Neural progenitor cell (in vitro differentiated cells): ENCODE measurements at regions not wholly inside any gene's neighbourhood (a gene's known extent, or its start where the extent isn't known, plus 50 kb on each side); places are given as distances from the start of the nearest gene placed in this dataset.

Source experiments
- CTCF ChIP-seq: fragments of 200-600 bp; sonication (generic); IDR thresholded peaks from 2 replicates; pipeline ENCODE4 v1.5.1; 2017; ENCODE audit warnings: antibody characterized with exemption, mild to moderate bottlenecking
- EZH2 ChIP-seq: fragments of 200-600 bp; sonication (generic); IDR thresholded peaks from 2 replicates; pipeline ENCODE4 v1.6.1; 2017; ENCODE audit warnings: antibody characterized with exemption, mild to moderate bottlenecking, moderate library complexity
- EZH2phosphoT487 ChIP-seq: fragments of 200-600 bp; sonication (generic); IDR thresholded peaks from 2 replicates; pipeline ENCODE4 v1.6.1; 2017; ENCODE audit warnings: antibody characterized with exemption

- no peak for TF ChIP-seq CTCF
- TF ChIP-seq EZH2 = no peak
- TF ChIP-seq EZH2phosphoT487 = no peak
These were observed 181.8 kb upstream of the CIBAR2 start for GRCh38 chr16:85293904-85294642.
